ENCODE measurements at regions not wholly inside any gene's neighbourhood (a gene's known extent, or its start where the extent isn't known, plus 50 kb on each side); places are given as distances from the start of the nearest gene placed in this dataset.

DNA sequence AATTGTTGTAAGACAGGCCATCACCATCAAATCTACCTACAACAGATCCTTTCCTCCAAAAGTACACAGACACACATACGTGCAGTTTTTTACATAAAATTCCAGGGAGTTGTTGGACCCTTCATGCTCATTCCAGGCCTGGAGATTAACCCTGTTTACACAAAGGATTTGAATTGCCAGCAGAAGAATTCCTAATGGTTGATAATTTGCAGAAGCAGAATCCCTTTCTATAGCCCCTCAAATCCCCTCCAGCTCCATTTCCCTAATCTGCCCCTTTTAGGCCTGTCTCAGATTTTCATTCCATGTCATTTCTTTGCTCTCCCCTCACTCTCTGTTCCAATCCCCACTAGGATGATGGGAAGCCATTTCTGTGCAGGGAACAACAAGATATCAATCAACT is 102.9 kb upstream of the TOX3 start:
- no peak for DNase-seq (ENCODE audit: low read depth)

DNA sequence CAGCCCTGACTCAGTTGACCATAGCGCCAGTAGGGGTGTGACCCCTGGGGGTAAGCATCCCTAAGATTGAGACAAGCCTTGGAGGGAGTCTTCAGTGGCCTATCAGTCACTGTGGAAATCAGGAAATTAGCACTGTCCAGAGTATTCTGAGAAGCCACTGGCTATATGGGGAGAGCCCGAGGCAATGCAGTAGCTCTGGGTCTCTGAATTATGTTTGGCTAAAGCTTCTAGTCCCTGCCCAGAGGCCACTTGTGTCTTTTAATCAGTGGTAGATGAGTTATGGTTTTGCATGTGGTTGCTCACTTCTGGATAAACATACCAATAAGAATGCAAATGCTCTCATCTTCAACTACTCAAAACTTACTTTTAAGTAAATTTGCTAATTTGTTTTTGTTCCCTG is 100.6 kb upstream of the TOX3 start:
- DNase-seq (ENCODE audit: low read depth) = no peak

DNA sequence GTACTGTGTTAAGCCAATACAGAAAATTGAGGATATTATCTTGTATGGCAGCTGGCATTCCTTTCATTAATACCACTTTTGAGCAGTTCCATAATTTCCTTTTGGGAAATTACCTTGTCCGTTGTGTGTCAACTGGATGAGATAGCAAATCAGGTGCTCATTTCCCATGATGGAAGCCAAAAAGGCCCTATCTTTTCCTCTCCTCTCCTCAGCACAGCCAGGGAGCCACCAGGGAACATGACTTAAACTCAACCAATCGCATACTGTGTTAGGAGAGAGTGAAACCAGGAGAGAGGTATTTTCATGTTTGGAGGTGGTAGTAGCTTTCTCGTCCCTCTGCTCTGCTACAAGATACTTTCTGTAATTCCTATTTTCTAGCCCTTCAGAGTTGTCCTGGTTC is 96.1 kb upstream of the TOX3 start:
- DNase-seq (ENCODE audit: low read depth) = no peak

DNA sequence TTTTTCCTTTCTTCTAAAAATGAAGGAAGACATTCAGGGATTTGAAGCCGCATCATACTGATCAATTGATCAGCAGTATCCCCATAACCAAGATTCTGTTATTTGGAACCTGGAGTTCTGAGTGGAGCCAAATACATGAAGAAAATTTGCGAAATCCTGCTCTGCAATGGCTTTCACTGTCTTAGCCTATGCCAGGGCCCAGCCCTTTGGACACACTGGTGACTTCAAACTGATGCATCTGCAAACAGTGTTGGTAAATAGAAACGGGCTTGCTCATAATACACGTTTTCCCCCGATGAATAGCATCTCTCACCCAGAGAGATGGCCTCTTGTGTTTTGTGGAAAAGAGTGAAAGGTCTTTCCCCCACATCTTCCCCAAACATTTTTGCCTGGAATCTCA is 87.6 kb upstream of the TOX3 start:
- DNase-seq (ENCODE audit: low read depth) = no peak

DNA sequence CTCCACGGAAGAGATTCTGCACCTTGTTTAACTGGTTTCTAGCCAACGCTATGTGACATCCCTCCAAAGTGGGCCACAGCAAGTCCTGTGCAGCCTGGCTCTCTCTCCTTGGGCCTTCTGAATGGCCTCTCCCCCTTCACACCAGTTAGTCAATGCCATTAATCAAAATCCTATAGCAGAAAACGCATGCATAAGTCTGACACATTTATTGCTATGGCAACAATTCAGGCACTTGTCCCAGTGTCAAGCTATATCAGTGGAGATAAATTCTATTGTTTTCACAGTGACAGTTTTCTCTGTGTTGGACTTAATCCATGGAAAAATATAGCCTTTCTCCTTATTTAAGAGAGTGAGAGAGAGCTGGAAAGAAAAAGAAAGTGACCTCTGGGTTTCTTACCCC is 87.2 kb upstream of the TOX3 start:
- DNase-seq (ENCODE audit: low read depth) = no peak

DNA sequence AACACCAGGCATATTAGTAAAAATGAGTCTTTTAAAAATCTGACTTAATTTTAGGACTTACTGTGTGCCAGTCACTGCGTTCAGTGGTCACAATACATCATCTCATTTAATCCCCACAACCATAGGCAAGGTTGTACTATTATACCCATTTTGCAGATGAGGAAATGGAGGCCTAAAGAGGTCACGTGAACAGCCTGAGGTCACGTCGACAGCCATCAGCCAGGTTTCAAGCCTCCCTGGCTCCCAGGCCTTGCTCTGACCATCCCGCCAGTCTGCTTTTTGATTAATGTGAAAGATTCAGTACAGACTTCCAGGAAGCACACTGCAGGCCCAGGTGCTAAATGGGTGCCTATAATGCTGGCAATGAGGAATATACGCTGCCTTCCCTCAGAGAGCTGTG is 86.3 kb upstream of the TOX3 start:
- DNase-seq (ENCODE audit: low read depth) = no peak

DNA sequence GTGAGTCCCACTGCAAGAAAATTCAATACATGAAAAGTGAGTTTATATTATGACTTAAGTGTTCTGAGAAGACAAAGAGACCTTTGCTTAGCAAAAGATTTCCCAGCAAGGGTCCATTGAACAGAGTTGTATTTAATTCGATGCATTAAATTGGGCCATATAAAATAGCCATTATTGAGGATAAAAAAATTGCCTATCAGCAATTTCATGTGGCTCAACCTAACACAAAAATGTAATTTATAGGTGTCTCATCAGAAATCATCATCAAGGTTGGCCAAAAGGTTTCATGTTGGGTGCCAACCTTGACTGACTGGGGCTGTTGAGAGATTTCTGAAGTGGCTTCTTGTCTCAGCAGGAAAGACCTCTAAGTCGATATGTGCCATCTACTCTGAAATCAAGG is 84.8 kb upstream of the TOX3 start:
- no peak for DNase-seq (ENCODE audit: low read depth)

DNA sequence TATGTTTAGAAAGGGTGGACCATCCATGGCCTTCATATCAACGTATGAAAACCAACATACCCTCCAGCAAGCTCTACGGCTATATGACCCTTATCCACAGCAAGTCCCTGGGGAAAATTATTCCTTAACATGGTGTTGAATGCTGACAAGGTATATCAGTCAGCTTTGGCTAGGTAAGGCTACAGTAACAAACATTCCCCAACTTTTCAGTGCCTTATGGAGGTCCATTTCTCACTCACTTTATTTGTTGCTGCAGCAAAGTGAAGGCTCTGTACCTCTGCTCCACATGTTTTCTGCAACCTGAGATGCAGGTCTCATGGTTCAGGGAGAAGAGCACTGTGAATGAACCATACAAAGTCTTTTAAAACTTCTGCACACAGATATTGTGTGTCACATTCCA is 83.8 kb upstream of the TOX3 start:
- DNase-seq (ENCODE audit: low read depth) = no peak

DNA sequence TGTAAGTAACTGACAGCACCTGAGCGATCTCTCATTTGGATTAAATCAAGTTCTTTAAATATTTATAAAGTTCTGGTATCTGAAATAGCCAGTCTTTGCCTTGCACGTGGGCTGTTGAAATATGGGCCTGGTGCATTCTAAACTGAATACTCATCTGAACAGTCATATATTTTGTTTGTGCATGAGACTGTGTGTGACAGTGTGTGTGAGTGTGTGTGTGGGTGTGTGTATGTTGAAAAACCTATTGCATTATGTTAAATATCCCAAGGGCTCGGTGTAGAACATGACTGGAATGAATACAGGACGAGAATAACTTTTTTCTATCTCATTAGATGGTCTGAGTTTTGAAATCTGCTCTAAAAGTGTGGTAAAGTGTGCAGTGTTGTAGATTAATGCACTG is 82.4 kb upstream of the TOX3 start:
- no peak for DNase-seq (ENCODE audit: low read depth)

DNA sequence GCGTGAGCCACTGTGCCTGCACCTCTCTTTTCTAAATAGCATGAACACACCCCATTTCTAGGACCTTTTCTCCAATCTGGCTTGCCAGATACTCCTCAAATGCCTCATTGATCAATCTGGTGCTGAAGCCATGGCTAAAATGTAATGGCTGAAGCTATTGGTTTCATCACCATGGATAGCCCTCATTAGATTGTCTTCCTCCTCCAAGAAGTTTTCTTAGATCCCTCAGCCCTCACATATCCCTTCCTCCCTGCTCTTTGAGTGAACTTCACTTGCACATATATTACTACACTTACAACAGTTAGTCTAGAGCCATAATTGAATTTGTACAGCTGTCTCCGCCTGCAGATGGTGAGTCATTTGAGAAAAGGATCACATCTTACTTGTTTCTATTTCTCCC is 77.9 kb upstream of the TOX3 start:
- no peak for DNase-seq (ENCODE audit: low read depth)

DNA sequence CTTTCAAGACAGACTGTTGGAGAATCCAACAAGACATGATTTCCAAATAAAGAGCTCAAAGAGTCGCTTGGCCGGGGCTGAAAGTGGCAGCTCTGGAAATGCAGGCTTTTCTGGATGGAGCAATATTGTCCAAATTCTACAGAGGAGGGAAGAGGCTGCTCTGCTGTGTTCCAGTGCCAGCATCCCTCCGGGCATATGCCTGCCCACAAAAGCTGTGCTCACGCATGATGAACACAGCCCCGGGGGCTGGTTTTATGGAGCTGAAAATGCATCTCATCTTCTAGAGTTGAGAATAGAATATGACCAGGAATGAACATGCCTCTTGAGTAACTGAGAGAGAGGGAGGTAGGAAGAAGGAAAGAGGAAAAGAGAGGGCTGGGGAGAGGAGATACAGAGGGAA is 74.7 kb upstream of the TOX3 start:
- DNase-seq (ENCODE audit: low read depth) = no peak

DNA sequence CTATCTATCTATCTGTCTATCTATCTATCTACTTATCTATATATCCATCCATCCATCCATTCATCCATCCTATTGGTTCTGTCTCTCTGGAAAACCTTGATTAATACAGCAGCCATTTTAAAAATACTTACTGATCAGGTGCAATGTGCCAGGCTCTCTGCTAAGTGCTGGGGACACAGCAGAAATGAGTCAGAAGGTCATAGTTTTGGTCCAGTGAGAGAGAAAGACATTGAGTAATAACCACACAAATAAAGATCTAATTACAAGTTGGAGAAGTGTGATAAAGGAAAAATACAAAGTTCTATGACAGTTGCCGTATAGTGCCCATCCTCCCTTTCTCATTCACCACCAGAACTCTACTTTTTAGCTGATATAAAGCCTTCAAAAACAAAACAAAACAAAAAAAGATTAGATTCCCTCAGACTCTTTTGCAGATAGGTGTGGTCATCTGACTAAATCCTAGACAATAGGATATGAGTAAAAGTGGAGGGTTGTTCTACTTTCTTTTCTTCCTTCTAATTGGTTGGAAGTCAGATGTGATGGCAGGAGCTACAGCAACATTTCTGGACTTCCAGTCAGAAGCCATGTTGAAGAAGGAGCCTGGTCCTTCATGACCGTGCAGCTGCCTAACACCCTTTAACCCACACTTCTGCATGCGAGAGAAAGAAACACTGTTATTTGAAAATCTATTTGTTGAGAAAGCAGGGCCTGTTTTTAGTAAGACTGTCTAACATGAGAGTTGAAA is 72.0 kb upstream of the TOX3 start:
- DNase-seq (ENCODE audit: low read depth) = no peak

DNA sequence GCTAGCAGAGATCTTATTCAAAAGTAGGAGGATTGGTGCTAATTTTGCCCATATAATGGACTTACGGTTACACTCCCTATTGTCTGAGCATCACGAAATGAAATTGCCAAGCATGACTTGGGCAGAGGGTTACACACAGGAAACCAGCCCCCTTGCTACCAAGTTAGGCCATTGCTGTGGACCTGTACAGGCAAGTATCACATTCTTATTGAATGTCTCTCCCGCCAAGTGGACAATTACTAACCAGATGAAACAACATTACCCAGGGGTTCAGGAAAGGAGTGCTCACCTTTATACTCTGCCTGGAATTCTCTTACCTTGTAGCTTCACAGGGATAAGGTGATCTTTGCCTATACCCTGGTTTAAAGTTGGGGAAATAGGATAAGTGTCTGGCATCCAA is 70.6 kb upstream of the TOX3 start:
- DNase-seq (ENCODE audit: low read depth) = no peak

DNA sequence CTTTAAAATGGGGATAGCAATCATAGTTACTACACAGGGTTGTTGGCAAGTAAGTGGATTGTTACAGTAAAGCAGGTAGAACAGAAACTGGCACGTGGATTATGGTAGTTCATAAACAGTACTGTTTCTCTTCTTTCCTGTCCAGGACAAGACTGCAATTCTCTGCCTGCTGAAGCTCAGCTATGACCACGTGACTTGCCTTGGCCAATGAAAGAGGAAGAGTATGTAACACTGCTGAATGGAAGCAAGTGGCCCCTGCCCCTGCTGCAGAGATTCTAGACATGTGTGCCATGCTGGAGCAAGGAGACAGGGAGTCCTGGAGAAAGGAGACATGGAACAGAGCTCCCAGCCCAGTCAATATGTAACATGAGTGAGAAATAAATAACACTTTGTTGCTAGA is 66.6 kb upstream of the TOX3 start:
- no peak for DNase-seq (ENCODE audit: low read depth)

DNA sequence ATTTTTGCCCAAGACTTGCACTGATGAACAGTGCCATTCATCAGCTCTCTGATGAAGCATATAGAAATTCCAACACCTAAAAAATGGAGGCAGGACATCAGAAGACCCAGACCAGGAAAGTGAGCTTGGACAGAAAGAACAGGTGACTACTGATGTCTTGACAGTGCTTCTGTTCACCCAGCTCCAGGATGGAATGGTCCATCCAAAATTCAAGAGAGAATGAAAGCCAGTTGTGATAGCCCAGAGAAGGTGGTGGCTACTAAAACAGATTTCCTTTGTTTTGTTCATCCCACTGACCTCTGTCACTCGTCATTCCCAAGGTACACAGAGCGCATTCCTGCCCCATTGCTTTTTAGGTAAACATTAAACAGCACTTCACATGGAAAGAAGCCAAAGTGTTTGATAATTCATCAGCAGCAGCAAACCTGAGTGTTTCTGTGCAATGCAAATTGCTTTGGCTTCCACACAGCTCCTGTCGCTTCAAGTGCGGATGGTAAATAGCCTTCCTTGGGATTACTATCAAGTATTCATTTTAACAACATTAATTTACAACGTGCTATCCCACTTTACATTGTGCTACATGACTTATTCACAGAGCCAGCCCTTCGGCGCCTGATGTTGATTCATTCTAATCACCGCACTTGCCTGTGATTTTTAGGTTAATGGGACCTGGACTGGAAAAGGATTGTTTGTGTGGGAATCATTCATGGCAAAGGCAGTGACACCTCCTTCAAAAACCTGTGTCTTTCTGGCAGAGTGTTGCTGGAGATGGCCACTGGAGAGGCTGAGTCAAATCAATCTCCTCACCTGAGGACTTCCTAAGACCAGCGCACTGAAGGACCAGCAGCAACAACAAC is 65.1 kb upstream of the TOX3 start:
- DNase-seq (ENCODE audit: low read depth) = no peak

DNA sequence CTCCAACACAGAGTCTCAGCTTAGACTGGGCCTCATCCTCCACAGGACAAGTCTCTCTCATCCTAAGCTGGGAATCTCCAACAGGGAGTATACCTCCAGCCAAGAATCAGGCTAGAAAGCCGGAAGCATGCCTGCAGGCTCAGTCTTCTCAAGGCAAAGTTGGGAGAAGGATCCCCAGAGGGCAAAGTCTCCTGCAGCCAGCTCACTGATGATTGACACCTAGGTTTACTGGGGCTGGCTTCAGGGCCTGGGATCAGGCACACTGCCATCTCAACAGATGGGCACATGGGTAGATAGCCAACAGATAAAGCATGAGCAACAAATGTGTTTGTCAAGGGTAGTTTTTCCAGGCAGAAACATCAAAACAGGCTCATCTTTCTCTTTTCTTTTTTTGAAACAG is 56.1 kb upstream of the TOX3 start:
- DNase-seq (ENCODE audit: low read depth) = no peak

DNA sequence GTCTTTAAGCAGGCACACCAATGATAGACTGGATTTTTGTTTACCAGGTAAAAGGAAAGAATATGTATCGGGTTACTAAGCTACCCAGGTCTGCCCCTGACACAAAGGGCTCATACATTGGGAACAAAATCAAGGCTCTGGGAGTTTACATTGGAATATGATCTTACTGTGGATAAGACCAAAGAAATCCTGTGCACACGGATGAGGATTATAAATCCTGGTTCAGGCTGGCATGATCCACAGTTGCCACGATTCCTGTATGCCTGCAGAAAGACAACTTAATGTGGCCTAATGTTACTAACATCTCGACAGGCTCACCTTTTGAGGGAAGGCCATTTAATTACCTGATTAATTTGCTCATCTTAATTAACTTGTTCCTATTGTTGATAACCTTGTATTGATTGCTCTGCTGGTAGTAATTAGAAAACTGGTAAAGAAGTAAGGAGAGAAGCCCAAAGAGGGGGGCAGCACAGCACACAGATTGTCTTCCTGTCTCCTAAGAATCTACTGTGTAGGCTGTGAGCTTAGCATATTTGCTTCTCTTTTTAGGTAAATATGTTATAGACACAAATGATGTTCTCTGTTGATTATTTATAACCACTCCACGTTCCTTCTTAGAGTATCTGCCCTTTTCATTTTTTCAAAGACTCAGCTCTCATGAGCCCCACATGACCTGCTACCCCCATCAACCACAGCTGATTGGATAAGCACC is 51.0 kb upstream of the TOX3 start:
- DNase-seq (ENCODE audit: low read depth) = no peak

DNA sequence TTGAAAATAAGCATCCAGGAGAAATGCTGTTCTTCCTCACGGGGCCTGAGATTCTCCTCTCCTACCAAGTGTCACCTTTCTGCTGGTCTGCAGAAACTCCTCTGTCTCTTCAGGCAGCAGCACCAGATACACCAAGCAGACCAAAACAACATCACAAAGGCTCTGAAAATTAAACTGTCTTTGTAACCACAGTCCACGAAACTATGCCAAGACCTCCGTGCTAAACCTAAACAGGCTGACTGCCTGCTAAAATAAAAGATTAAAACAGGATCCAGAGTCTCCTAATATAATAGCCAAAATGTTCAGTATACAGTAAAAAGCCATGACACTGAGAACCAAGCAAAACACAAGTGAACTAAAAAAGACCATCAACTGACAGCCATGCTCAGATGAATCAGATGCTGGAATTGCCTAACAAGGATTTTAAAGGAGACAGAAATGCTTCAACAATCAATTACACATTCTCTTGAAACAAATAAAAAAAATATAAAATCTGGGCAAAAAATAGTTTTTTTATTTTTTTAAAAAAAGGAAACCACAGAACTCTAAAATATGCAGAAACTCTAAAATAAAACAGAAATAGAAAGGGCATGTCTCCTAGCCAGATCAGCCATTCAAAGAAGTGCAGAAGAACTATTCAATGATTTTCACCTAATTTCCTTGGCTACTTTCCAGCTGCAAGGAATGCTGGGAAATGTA is 50.3 kb upstream of the TOX3 start:
- DNase-seq (ENCODE audit: low read depth) = no peak
